HCT116 (cell line): ENCODE measurements at regions not wholly inside any gene's neighbourhood (a gene's known extent, or its start where the extent isn't known, plus 50 kb on each side); places are given as distances from the start of the nearest gene placed in this dataset.

ENCODE experiments used
- ATAC-seq: fragments of 200-7000 bp; cut with Tn5 transposase; 2 replicates; pipeline ENCODE4 v1.9.1; 2020; ENCODE audit warnings: mild to moderate bottlenecking, moderate library complexity
- BruUV-seq: library from RNA; stranded (reverse); fragments of 400-500 nt; replicated peaks from 2 replicates; lab custom pipeline; 2021; lab: Mats Ljungman, UMichigan
- CTCF ChIA-PET: fragments of 300-600 bp; sonication (Branson Sonifier 250); formaldehyde crosslinking; loops from one replicate; lab custom pipeline; 2021; ENCODE audit warnings: antibody characterized with exemption; lab: Charles Lee
- POLR2A ChIA-PET: fragments of 300-600, 350-600 bp; sonication (Branson Sonifier 250); formaldehyde crosslinking; loops from one replicate; lab custom pipeline; 2021; ENCODE audit warnings: antibody characterized with exemption; lab: Charles Lee
- RAD21 ChIA-PET, 2 experiments: fragments of 300-600 bp; sonication (Branson Sonifier 250); formaldehyde crosslinking; loops; one replicate each; lab custom pipeline; 2023; ENCODE audit warnings: low total read pairs in 2 of 2; ENCODE audit not compliant: uncharacterized antibody in 2 of 2, unreplicated experiment in 2 of 2, low non-redundant PET in 1 of 2; lab: Charles Lee
- DNase-seq: peaks from one replicate; pipeline ENCODE4 v3.0.0-alpha.2; 2010; ENCODE audit warnings: low read depth, low spot score
- H2AFZ ChIP-seq: fragments of 200-600 bp; shearing (Covaris generic), sonication (generic); 2 replicates; pipeline ENCODE4 v1.6.1; 2017; ENCODE audit warnings: low read depth, mixed run types, mixed read lengths, antibody characterized with exemption, low read length; ENCODE audit not compliant: poor library complexity, severe bottlenecking
- H3K27ac ChIP-seq: 2 replicates; pipeline ENCODE4 v1.5.1; 2012; ENCODE audit warnings: low read depth, low read length
- H3K27me3 ChIP-seq: fragments of 200-600 bp; sonication (generic); 2 replicates; pipeline ENCODE4 v1.6.1; 2016; ENCODE audit warnings: mixed run types, low read length, mixed read lengths; ENCODE audit not compliant: insufficient read depth
- H3K36me3 ChIP-seq, 2 experiments: fragments of 200-500 bp in 1 of 2; fragments of 200-600 bp in 1 of 2; sonication (Bioruptor generic) in 1 of 2; sonication (generic) in 1 of 2; 2 replicates each; pipeline versions ENCODE4 v1.5.1 to v1.6.1; 2014 to 2016; ENCODE audit warnings: low read length in 2 of 2, inconsistent platforms in 1 of 2, mixed read lengths in 1 of 2, mixed run types in 1 of 2; ENCODE audit not compliant: insufficient read depth in 2 of 2, control insufficient read depth in 1 of 2
- H3K4me1 ChIP-seq, 2 experiments: fragments of 200-600 bp in 1 of 2; sonication (generic) in 1 of 2; 2 replicates each; pipeline versions ENCODE4 v1.5.1 to v1.6.1; 2012 to 2017; ENCODE audit warnings: low read length in 2 of 2, inconsistent platforms in 1 of 2, mild to moderate bottlenecking in 1 of 2, mixed read lengths in 1 of 2, mixed run types in 1 of 2, moderate library complexity in 1 of 2; ENCODE audit not compliant: insufficient read depth in 2 of 2, control insufficient read depth in 1 of 2
- H3K4me2 ChIP-seq: fragments of 200-600 bp; sonication (generic); 2 replicates; pipeline ENCODE4 v1.6.1; 2017; ENCODE audit warnings: mixed run types, low read length, mixed read lengths
- H3K4me3 ChIP-seq, 2 experiments: fragments of 200-600 bp in 1 of 2; sonication (generic) in 1 of 2; replicated peaks in 1 of 2; 2 replicates each; pipeline ENCODE4 v1.5.1; 2011 to 2016; ENCODE audit warnings: low read length in 2 of 2, control low read depth in 1 of 2, low read depth in 1 of 2, mild to moderate bottlenecking in 1 of 2, mixed read lengths in 1 of 2, mixed run types in 1 of 2
- H3K79me2 ChIP-seq: fragments of 200-600 bp; sonication (generic); 2 replicates; pipeline ENCODE4 v1.6.1; 2017; ENCODE audit warnings: mild to moderate bottlenecking, mixed run types, low read length, moderate library complexity, mixed read lengths; ENCODE audit not compliant: insufficient read depth
- H3K9ac ChIP-seq: fragments of 200-600 bp; sonication (generic); 2 replicates; pipeline ENCODE4 v1.6.1; 2016; ENCODE audit warnings: low read length, mixed read lengths
- H3K9me2 ChIP-seq: fragments of 200-600 bp; sonication (generic), shearing (Covaris generic); 2 replicates; pipeline ENCODE4 v1.6.1; 2017; ENCODE audit warnings: mixed run types, mild to moderate bottlenecking, moderate library complexity; ENCODE audit not compliant: insufficient read depth
- H3K9me3 ChIP-seq, 2 experiments: fragments of 200-500 bp in 1 of 2; fragments of 200-600 bp in 1 of 2; sonication (Bioruptor generic) in 1 of 2; sonication (generic) in 1 of 2; 2 replicates each; pipeline ENCODE4 v1.6.1; 2014 to 2017; ENCODE audit warnings: low read length in 2 of 2, mixed read lengths in 2 of 2, inconsistent platforms in 1 of 2, low read depth in 1 of 2, mild to moderate bottlenecking in 1 of 2, mixed run types in 1 of 2, moderate library complexity in 1 of 2; ENCODE audit not compliant: control insufficient read depth in 1 of 2, insufficient read depth in 1 of 2
- H4K20me1 ChIP-seq: fragments of 200-600 bp; sonication (generic), shearing (Covaris generic); 2 replicates; pipeline ENCODE4 v1.6.1; 2017; ENCODE audit warnings: mixed run types, mild to moderate bottlenecking, moderate library complexity; ENCODE audit not compliant: insufficient read depth
- CBX3 ChIP-seq: IDR thresholded peaks from 2 replicates; pipeline ENCODE4 v1.6.1; 2012; ENCODE audit warnings: low read depth
- CEBPB ChIP-seq: IDR thresholded peaks from 2 replicates; pipeline ENCODE4 v1.6.1; 2012; ENCODE audit warnings: low read depth
- EGR1 ChIP-seq: IDR thresholded peaks from 2 replicates; pipeline ENCODE4 v1.6.1; 2012; ENCODE audit warnings: low read depth
- ELF1 ChIP-seq: IDR thresholded peaks from 2 replicates; pipeline ENCODE4 v1.6.1; 2012; ENCODE audit warnings: low read depth, borderline replicate concordance
- EZH2 ChIP-seq: fragments of 200-600 bp; sonication (generic); IDR thresholded peaks from 2 replicates; pipeline ENCODE4 v1.6.1; 2017; ENCODE audit warnings: antibody characterized with exemption, mixed run types
- JUND ChIP-seq: IDR thresholded peaks from 2 replicates; pipeline ENCODE4 v1.6.1; 2012
- POLR2AphosphoS5 ChIP-seq: IDR thresholded peaks from 2 replicates; pipeline ENCODE4 v1.6.1; 2011; ENCODE audit warnings: mild to moderate bottlenecking, low read depth, low read length, moderate library complexity
- RAD21 ChIP-seq: IDR thresholded peaks from 2 replicates; pipeline ENCODE4 v1.6.1; 2012; ENCODE audit warnings: low read depth, mild to moderate bottlenecking
- SP1 ChIP-seq: IDR thresholded peaks from 2 replicates; pipeline ENCODE4 v1.6.1; 2012; ENCODE audit warnings: low read depth
- TCF7L2 ChIP-seq: IDR thresholded peaks from 2 replicates; pipeline ENCODE4 v1.7.0; 2011; ENCODE audit warnings: borderline replicate concordance, inconsistent platforms; ENCODE audit not compliant: insufficient read depth, insufficient read length; ENCODE audit errors: extremely low read depth
- ZNF274 ChIP-seq: fragments of 200-500 bp; sonication (Bioruptor generic); IDR thresholded peaks from 2 replicates; pipeline ENCODE4 v1.6.1; 2014; ENCODE audit warnings: mild to moderate bottlenecking, low read depth, low read length, inconsistent platforms
- intact Hi-C: fragments of 100-400 bp; cut with micrococcal nuclease; formaldehyde crosslinking; loops from 2 replicates; pipeline ENCODE4 v1.10.0; 2022
- TF ChIP-seq, protein P1 (sequence below): IDR thresholded peaks from 2 replicates; pipeline ENCODE4 v1.6.1; 2012; ENCODE audit warnings: low read depth
- TF ChIP-seq, protein P2 (sequence below): IDR thresholded peaks from 2 replicates; pipeline ENCODE4 v1.6.1; 2012
- TF ChIP-seq, protein P3 (sequence below): IDR thresholded peaks from 2 replicates; pipeline ENCODE4 v1.6.1; 2012

DNA sequence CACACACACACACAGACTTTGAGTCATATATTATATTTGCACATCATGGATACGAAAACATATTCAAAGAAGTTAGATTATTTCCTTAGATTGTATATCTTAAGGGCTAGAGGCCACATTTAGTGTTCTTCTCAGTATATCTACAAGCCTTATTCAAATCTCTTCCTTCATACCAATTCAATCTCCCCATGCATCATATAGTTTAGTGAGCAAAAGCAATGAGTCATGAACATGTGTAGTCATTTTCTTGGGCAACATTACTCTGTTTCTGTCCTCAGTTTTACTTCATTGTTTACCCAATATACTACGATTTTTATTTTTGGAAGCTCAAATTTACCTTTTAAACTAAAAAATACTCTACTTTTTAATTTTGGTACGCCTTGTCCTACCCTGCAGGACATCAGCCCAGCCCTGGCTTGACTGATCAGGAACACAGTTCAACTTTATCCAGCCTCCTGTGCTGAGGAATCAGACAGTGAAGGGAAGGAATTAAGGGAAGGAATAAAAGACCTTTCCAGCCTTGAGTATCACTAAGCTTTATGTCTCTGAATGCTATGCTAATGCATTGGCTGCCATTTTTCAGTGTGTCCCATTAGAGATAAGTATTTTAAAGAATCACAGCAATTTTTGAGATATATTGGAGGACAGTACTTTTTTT lies 101.7 kb upstream of the FST start:
- DNase-seq (no peak), ATAC-seq (no peak)
- no TSS peak for BruUV-seq
- no peak overlapping the region for H3K9ac ChIP-seq
- H3K27me3 ChIP-seq: no peaks in the 10 kb centered on the region
- H4K20me1 ChIP-seq: no peaks in the 10 kb centered on the region
- no peak overlapping the region for H3K27ac ChIP-seq
- no peaks in the 10 kb centered on the region for H3K4me1 ChIP-seq
- no peaks in the 10 kb centered on the region for H3K79me2 ChIP-seq
- RAD21 ChIA-PET: no interaction called here
- CTCF ChIA-PET: no interaction called here
- no peak overlapping the region for H3K4me2 ChIP-seq
- TF ChIP-seq EGR1: no peak
- TF ChIP-seq POLR2AphosphoS5: no peak
- TF ChIP-seq, protein P1, sequence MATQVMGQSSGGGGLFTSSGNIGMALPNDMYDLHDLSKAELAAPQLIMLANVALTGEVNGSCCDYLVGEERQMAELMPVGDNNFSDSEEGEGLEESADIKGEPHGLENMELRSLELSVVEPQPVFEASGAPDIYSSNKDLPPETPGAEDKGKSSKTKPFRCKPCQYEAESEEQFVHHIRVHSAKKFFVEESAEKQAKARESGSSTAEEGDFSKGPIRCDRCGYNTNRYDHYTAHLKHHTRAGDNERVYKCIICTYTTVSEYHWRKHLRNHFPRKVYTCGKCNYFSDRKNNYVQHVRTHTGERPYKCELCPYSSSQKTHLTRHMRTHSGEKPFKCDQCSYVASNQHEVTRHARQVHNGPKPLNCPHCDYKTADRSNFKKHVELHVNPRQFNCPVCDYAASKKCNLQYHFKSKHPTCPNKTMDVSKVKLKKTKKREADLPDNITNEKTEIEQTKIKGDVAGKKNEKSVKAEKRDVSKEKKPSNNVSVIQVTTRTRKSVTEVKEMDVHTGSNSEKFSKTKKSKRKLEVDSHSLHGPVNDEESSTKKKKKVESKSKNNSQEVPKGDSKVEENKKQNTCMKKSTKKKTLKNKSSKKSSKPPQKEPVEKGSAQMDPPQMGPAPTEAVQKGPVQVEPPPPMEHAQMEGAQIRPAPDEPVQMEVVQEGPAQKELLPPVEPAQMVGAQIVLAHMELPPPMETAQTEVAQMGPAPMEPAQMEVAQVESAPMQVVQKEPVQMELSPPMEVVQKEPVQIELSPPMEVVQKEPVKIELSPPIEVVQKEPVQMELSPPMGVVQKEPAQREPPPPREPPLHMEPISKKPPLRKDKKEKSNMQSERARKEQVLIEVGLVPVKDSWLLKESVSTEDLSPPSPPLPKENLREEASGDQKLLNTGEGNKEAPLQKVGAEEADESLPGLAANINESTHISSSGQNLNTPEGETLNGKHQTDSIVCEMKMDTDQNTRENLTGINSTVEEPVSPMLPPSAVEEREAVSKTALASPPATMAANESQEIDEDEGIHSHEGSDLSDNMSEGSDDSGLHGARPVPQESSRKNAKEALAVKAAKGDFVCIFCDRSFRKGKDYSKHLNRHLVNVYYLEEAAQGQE: no peak
- TF ChIP-seq, protein P2, sequence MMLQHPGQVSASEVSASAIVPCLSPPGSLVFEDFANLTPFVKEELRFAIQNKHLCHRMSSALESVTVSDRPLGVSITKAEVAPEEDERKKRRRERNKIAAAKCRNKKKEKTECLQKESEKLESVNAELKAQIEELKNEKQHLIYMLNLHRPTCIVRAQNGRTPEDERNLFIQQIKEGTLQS: no peak
- TF ChIP-seq ZNF274: no peak
- TF ChIP-seq, protein P3, sequence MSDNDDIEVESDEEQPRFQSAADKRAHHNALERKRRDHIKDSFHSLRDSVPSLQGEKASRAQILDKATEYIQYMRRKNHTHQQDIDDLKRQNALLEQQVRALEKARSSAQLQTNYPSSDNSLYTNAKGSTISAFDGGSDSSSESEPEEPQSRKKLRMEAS: no peak
- TF ChIP-seq ELF1: no peak
- TF ChIP-seq RAD21: no peak
- no peak for TF ChIP-seq EZH2
- TF ChIP-seq TCF7L2: no peak
- no peak for TF ChIP-seq JUND
- no peak for TF ChIP-seq SP1
- no peak for TF ChIP-seq CEBPB
- TF ChIP-seq CBX3: no peak
- POLR2A ChIA-PET: no interaction called here
- intact Hi-C loops: no loop called here
- no peaks in the 10 kb centered on the region for H3K9me3 ChIP-seq
- no peak overlapping the region for H3K4me3 ChIP-seq
- no peaks in the 10 kb centered on the region for H3K9me2 ChIP-seq
- H2AFZ ChIP-seq: no peak overlapping the region
- no peaks in the 10 kb centered on the region for H3K36me3 ChIP-seq
